ENCODE measurements at regions not wholly inside any gene's neighbourhood (a gene's known extent, or its start where the extent isn't known, plus 50 kb on each side); places are given as distances from the start of the nearest gene placed in this dataset.

DNA sequence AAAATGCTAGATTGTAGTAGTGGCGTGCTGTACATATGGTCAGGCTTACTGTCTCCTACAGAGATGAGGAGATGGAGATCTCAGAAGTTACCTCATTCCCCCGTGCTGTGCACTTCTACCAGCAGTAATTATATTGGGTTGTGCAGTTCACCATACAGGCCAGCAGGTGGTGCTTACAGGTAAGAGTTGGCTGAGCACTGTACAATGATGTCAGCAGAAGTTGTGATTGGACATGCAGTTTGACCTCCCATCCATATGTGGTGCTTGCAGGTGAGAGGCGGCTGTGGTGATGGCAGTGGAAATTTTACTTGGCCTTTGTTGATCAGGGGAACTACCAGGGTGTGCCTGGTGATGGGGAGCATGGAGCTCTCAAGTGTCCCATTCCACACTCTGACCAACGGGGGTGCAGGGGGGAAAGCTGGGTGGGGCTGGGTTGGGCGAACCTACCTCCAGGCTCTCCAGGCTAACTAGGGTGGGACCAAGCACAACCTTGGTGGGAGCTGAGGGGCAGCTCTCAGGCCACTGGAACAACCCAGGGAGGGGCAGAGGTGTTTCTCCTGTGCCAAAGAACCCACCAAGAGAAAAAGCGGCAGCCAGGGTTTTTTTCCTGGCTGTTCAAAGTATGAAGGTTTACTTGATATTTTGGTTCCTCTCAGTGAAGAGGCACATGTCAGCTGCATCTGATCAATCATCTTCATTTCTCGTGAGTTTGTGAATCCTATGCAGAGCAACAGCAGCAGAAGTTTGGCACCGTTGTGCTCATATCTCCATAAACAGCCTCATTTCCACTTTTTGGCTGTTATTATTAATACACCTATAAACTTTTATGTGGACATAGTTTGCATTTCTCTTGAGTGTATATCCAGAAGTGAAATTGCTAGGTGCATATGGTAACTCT is 73.8 kb upstream of the FREM3 start:
- TF ChIP-seq EZH2 (IDR thresholded peaks at IDR 0.05; ENCODE audit: insufficient read depth, poor library complexity, severe bottlenecking): no peak
- TF ChIP-seq EZH2phosphoT487 (IDR thresholded peaks at IDR 0.05; ENCODE audit: insufficient read depth, low read depth): no peak
